Natural killer cell (primary cell): ENCODE measurements at regions not wholly inside any gene's neighbourhood (a gene's known extent, or its start where the extent isn't known, plus 50 kb on each side); places are given as distances from the start of the nearest gene placed in this dataset.

Experiments
- ATAC-seq, 3 donors: fragments of 150-1000 bp in 2 of 3; fragments of 200-7000 bp in 1 of 3; cut with Tn5 transposase; 1 replicate in 1 of 3; 2 replicates in 2 of 3; pipeline ENCODE4 v1.10.0; 2021; ENCODE audit warnings: mild to moderate bottlenecking in 2 of 3, moderate library complexity in 2 of 3
- DNase-seq, 2 donors: peaks; one replicate each; pipeline versions ENCODE4 v3.0.0 to v3.0.0-alpha.2; 2013 to 2021; ENCODE audit warnings: mixed read lengths in 1 of 2
- H3K27ac ChIP-seq: one replicate; pipeline ENCODE4 v1.5.1; 2013; ENCODE audit warnings: mild to moderate bottlenecking, low read length
- H3K27me3 ChIP-seq: one replicate; pipeline ENCODE4 v1.6.1; 2013; ENCODE audit warnings: low read length; ENCODE audit not compliant: control insufficient read depth, insufficient read depth
- H3K36me3 ChIP-seq: one replicate; pipeline ENCODE4 v1.6.1; 2013; ENCODE audit warnings: low read length; ENCODE audit not compliant: control insufficient read depth, insufficient read depth
- H3K4me1 ChIP-seq: one replicate; pipeline ENCODE4 v1.6.1; 2013; ENCODE audit warnings: low read length; ENCODE audit not compliant: control insufficient read depth, insufficient read depth
- H3K4me3 ChIP-seq: one replicate; pipeline ENCODE4 v1.5.1; 2013; ENCODE audit warnings: low read length
- H3K9me3 ChIP-seq: one replicate; pipeline ENCODE4 v1.6.1; 2013; ENCODE audit warnings: low read length; ENCODE audit not compliant: control insufficient read depth, insufficient read depth
- H3K27ac Mint-ChIP-seq, 2 donors: one replicate each; pipeline ENCODE4 v1.8.0; 2022; ENCODE audit warnings: mild to moderate bottlenecking in 2 of 2, mixed read lengths in 2 of 2, moderate library complexity in 1 of 2
- H3K27me3 Mint-ChIP-seq, 2 donors: one replicate each; pipeline ENCODE4 v1.8.0; 2022; ENCODE audit warnings: low read depth in 2 of 2, mixed read lengths in 2 of 2
- H3K36me3 Mint-ChIP-seq: one replicate; pipeline ENCODE4 v1.8.0; 2022; ENCODE audit warnings: mixed read lengths
- H3K4me1 Mint-ChIP-seq, 2 donors: one replicate each; pipeline ENCODE4 v1.8.0; 2022; ENCODE audit warnings: mixed read lengths in 2 of 2
- H3K4me3 Mint-ChIP-seq: one replicate; pipeline ENCODE4 v1.8.0; 2022; ENCODE audit warnings: mild to moderate bottlenecking, moderate library complexity, mixed read lengths
- H3K9me3 Mint-ChIP-seq, 2 donors: one replicate each; pipeline ENCODE4 v1.8.0; 2022; ENCODE audit warnings: mixed read lengths in 2 of 2
- CTCF ChIP-seq: fragments of 200-600 bp; IDR thresholded peaks from one replicate; pipeline ENCODE4 v1.8.0; 2022; ENCODE audit warnings: antibody characterized with exemption
- WGBS: methylation state at CpG from one replicate; pipeline ENCODE4 v1.1.7; 2013; ENCODE audit warnings: missing lambda C conversion rate; ENCODE audit not compliant: insufficient coverage; 5-methylcytosine and 5-hydroxymethylcytosine counted together
- intact Hi-C: fragments of 100-400 bp; cut with micrococcal nuclease; formaldehyde crosslinking; loops from one replicate; pipeline ENCODE4 v1.14.2; 2022

DNA sequence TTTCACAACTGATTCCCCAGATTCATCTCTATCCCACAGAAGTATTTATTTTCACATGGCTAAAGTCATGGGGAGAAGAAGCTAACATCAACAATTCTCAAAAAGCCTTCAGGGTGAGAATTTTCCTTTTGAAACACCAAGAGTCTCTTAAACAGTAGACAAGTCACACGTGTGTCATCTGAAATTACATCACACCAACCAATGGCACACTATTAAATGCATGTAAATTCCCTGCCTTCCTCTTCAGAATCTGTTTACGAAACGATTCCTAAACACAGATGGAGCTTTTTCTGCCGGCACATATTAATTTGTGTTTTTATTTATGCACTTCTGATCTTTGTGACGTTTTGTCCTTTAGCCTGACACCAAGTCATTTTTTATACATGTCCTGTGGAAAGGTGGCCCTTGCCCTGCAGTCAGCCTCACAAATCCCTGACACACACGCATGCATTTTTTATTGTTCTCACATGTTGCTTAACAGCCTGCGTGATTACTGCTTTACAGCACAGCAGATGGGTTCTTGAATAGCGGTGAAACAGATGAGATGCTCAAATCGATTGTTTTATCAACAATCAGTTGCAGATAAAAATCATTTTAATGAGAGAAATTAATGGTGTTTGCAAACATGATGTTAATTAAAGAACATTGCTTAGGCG lies 735.9 kb upstream of the TENM3 start:
- peaks cover 6 to 18% of the 10 kb centered on the region in 2 donors for H3K9me3 Mint-ChIP-seq
- no peaks in the 10 kb centered on the region for H3K9me3 ChIP-seq
- H3K27me3 Mint-ChIP-seq: no peaks in the 10 kb centered on the region
- H3K27ac Mint-ChIP-seq: no peak overlapping the region
- 86% methylated on average over 9 of the region's 10 CpGs for WGBS
- intact Hi-C loops: no loop called here
- H3K4me1 ChIP-seq: no peaks in the 10 kb centered on the region
- H3K4me1 Mint-ChIP-seq: no peaks in the 10 kb centered on the region
- no peaks in the 10 kb centered on the region for H3K36me3 Mint-ChIP-seq
- no peaks in the 10 kb centered on the region for H3K36me3 ChIP-seq
- no peak overlapping the region for H3K4me3 Mint-ChIP-seq
- no peak for DNase-seq
- ATAC-seq: no peak
- no peak overlapping the region for H3K27ac ChIP-seq
- no peaks in the 10 kb centered on the region for H3K27me3 ChIP-seq
- no peak for TF ChIP-seq CTCF
- no peak overlapping the region for H3K4me3 ChIP-seq

- no peaks in the 10 kb centered on the region for H3K36me3 Mint-ChIP-seq
- peaks cover 6 to 18% of the 10 kb centered on the region in 2 donors for H3K9me3 Mint-ChIP-seq
- no peaks in the 10 kb centered on the region for H3K27me3 Mint-ChIP-seq
- no peaks in the 10 kb centered on the region for H3K4me1 Mint-ChIP-seq
- Histone ChIP-seq H3K36me3 (no peaks in the 10 kb centered on the region), H3K27ac (no peak overlapping the region), H3K4me3 (no peak overlapping the region), H3K9me3 (no peaks in the 10 kb centered on the region), H3K27me3 (no peaks in the 10 kb centered on the region), H3K4me1 (no peaks in the 10 kb centered on the region)
- DNase-seq (no peak), ATAC-seq (no peak)
- TF ChIP-seq CTCF: no peak
- intact Hi-C loops: no loop called here
- no peak overlapping the region for H3K4me3 Mint-ChIP-seq
- WGBS: 82% methylated on average over 6 of the region's 6 CpGs
- H3K27ac Mint-ChIP-seq: no peak overlapping the region
These were observed 735.3 kb upstream of the TENM3 start for GRCh38 chr4:181507938-181508337.

- TF ChIP-seq CTCF: no peak
- no peaks in the 10 kb centered on the region for H3K27me3 ChIP-seq
- Mint-ChIP-seq H3K4me1 (no peaks in the 10 kb centered on the region), H3K36me3 (no peaks in the 10 kb centered on the region), H3K4me3 (no peak overlapping the region), H3K27me3 (no peaks in the 10 kb centered on the region), H3K9me3 (peaks cover 6 to 18% of the 10 kb centered on the region in 2 donors), H3K27ac (no peak overlapping the region)
- WGBS: 89% methylated on average over 5 of the region's 6 CpGs
- no peak for ATAC-seq
- intact Hi-C loops: no loop called here
- no peak overlapping the region for H3K27ac ChIP-seq
- no peaks in the 10 kb centered on the region for H3K36me3 ChIP-seq
- H3K4me3 ChIP-seq: no peak overlapping the region
- H3K9me3 ChIP-seq: no peaks in the 10 kb centered on the region
- H3K4me1 ChIP-seq: no peaks in the 10 kb centered on the region
- DNase-seq: no peak
These were observed 734.6 kb upstream of the TENM3 start for GRCh38 chr4:181508601-181509000.

DNA sequence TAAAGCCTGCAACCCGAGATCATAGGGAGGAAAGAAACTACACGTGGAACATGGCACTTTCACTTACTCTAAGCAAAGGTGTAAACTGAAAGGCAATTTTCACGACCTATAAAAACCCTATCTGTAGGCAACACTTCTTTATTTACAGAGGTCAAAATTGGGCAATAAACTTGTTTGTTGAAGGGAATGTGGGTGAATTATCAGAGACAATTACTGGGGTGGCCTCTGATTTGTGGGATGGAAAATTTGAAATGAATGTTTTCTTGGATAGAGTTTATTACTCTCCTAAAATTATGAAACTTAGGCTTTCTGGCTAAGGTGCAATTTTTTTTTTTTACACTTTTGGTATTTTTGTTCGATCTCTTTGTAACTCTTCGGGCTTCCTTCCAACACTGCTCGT lies 734.1 kb upstream of the TENM3 start:
- H3K9me3 ChIP-seq: no peaks in the 10 kb centered on the region

More for the DNA sequence above, 734.1 kb upstream of the TENM3 start:
- Mint-ChIP-seq H3K36me3 (no peaks in the 10 kb centered on the region), H3K27me3 (no peaks in the 10 kb centered on the region), H3K27ac (no peak overlapping the region), H3K4me1 (no peaks in the 10 kb centered on the region), H3K4me3 (no peak overlapping the region), H3K9me3 (peaks cover 6 to 18% of the 10 kb centered on the region in 2 donors)
- Histone ChIP-seq H3K36me3 (no peaks in the 10 kb centered on the region), H3K4me3 (no peak overlapping the region), H3K27me3 (no peaks in the 10 kb centered on the region), H3K27ac (no peak overlapping the region), H3K4me1 (no peaks in the 10 kb centered on the region)
- 81% methylated on average over 4 of the region's 6 CpGs for WGBS
- ATAC-seq (no peak), DNase-seq (no peak)
- intact Hi-C loops: no loop called here
- no peak for TF ChIP-seq CTCF
